Right lobe of liver (tissue), 4 donors: ENCODE measurements at regions not wholly inside any gene's neighbourhood (a gene's known extent, or its start where the extent isn't known, plus 50 kb on each side); places are given as distances from the start of the nearest gene placed in this dataset.
"Not testable (repeated sequence)": the region's sequence is repeated elsewhere in the genome, so short reads cannot be mapped to it uniquely, and the experiment has no call there.

Experiments used
- POLR2A ChIP-seq: fragments of 450-650 bp; IDR thresholded peaks from one replicate; pipeline ENCODE4 v1.6.1; 2017; ENCODE audit warnings: antibody characterized with exemption, mild to moderate bottlenecking
- TF ChIP-seq, protein P1 (sequence below), 4 donors: fragments of 200-600 bp in 3 of 4; fragments of 450-650 bp in 1 of 4; IDR thresholded peaks; one replicate each; pipeline versions ENCODE4 v1.5.1 to v1.8.0; 2016 to 2022; ENCODE audit warnings: antibody characterized with exemption in 4 of 4, mild to moderate bottlenecking in 2 of 4
- donor health status: DM: no; HTN: no; CAD: no.
- donor health status: DM: no; HTN: no; CAD: no.
- donor health status: DM: no; HTN: yes; CAD: no.

DNA sequence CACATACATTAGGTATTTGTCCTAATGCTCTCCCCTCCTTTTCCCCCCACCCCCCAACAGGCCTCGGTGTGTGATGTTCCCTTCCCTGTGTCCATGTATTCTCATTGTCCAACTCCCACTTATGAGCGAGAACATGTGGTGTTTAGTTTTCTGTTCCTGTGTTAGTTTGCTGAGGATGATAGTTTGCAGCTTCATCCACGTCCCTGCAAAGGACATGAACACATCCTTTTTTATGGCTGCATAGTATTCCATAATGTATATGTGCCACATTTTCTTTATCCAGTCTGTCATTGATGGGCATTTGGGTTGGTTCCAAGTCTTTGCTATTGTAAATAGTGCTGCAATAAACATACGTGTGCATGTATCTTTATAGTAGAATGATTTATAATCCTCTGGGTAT is 171.0 kb downstream of the HMHB1 start:
- TF ChIP-seq, protein P1, sequence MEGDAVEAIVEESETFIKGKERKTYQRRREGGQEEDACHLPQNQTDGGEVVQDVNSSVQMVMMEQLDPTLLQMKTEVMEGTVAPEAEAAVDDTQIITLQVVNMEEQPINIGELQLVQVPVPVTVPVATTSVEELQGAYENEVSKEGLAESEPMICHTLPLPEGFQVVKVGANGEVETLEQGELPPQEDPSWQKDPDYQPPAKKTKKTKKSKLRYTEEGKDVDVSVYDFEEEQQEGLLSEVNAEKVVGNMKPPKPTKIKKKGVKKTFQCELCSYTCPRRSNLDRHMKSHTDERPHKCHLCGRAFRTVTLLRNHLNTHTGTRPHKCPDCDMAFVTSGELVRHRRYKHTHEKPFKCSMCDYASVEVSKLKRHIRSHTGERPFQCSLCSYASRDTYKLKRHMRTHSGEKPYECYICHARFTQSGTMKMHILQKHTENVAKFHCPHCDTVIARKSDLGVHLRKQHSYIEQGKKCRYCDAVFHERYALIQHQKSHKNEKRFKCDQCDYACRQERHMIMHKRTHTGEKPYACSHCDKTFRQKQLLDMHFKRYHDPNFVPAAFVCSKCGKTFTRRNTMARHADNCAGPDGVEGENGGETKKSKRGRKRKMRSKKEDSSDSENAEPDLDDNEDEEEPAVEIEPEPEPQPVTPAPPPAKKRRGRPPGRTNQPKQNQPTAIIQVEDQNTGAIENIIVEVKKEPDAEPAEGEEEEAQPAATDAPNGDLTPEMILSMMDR (IDR thresholded peaks at IDR 0.05) = not testable (repeated sequence)
- TF ChIP-seq POLR2A = not testable (repeated sequence)
